Right lobe of liver (tissue), 6 donors: ENCODE measurements at regions not wholly inside any gene's neighbourhood (a gene's known extent, or its start where the extent isn't known, plus 50 kb on each side); places are given as distances from the start of the nearest gene placed in this dataset.

Source experiments
- ATAC-seq, 4 donors: fragments of 200-7000 bp; cut with Tn5 transposase; one replicate each; pipeline ENCODE4 v1.9.1; 2020; ENCODE audit warnings: mild to moderate bottlenecking in 4 of 4, moderate library complexity in 4 of 4
- DNase-seq, 3 donors: peaks; one replicate each; pipeline ENCODE4 v3.0.0-alpha.2; 2020
- H3K27ac ChIP-seq, 3 donors: fragments of 200-600 bp; one replicate each; pipeline ENCODE4 v1.8.0; 2022
- H3K27me3 ChIP-seq, 2 donors: fragments of 200-600 bp; one replicate each; pipeline ENCODE4 v1.8.0; 2022
- H3K36me3 ChIP-seq, 4 donors: fragments of 200-600 bp; sonication (generic) in 1 of 4; one replicate each; pipeline versions ENCODE4 v1.5.1 to v1.8.0; 2017 to 2022; ENCODE audit warnings: control low read depth in 1 of 4
- H3K4me1 ChIP-seq, 4 donors: fragments of 200-600 bp; sonication (generic) in 1 of 4; one replicate each; pipeline versions ENCODE4 v1.5.1 to v1.8.0; 2017 to 2022; ENCODE audit warnings: control low read depth in 1 of 4
- H3K4me3 ChIP-seq, 3 donors: fragments of 200-600 bp; one replicate each; pipeline ENCODE4 v1.8.0; 2022
- H3K9me3 ChIP-seq, 4 donors: fragments of 200-600 bp; sonication (generic) in 1 of 4; one replicate each; pipeline versions ENCODE4 v1.5.1 to v1.8.0; 2017 to 2022; ENCODE audit warnings: control low read depth in 1 of 4
- POLR2A ChIP-seq: fragments of 450-650 bp; IDR thresholded peaks from one replicate; pipeline ENCODE4 v1.6.1; 2017; ENCODE audit warnings: antibody characterized with exemption, mild to moderate bottlenecking
- WGBS: methylation state at CpG from one replicate; pipeline ENCODE4 v1.1.6; 2018; ENCODE audit warnings: low coverage, low lambda C conversion rate; ENCODE audit not compliant: insufficient coverage; ENCODE audit errors: missing lambda C conversion rate; 5-methylcytosine and 5-hydroxymethylcytosine counted together
- intact Hi-C, 2 donors: fragments of 100-400 bp; cut with DNase I; formaldehyde crosslinking; loops; one replicate each; pipeline versions ENCODE4 v1.11.2 to v1.14.1; 2022
- TF ChIP-seq, protein P1 (sequence below), 4 donors: fragments of 200-600 bp in 3 of 4; fragments of 450-650 bp in 1 of 4; IDR thresholded peaks; one replicate each; pipeline versions ENCODE4 v1.5.1 to v1.8.0; 2016 to 2022; ENCODE audit warnings: antibody characterized with exemption in 4 of 4, mild to moderate bottlenecking in 2 of 4
- donor health status: DM: no; HTN: yes; CAD: no.
- donor health status: DM: no; HTN: no; CAD: no.
- donor health status: DM: no; HTN: no; CAD: no.
- donor health status: DM: no; HTN: yes; CAD: no.
- donor health status: DM: no; HTN: yes; CAD: no.

- H3K4me3 ChIP-seq: no peak overlapping the region
- WGBS: 60% methylated on average over 1 of the region's 1 CpG
- H3K9me3 ChIP-seq: no peaks in the 10 kb centered on the region
- H3K4me1 ChIP-seq: no peaks in the 10 kb centered on the region
- ATAC-seq (no peak), DNase-seq (no peak)
- H3K27me3 ChIP-seq: no peaks in the 10 kb centered on the region
- no peak overlapping the region for H3K27ac ChIP-seq
- H3K36me3 ChIP-seq: no peaks in the 10 kb centered on the region
- intact Hi-C loops: no loop called here
- no peak for TF ChIP-seq POLR2A
- TF ChIP-seq, protein P1, sequence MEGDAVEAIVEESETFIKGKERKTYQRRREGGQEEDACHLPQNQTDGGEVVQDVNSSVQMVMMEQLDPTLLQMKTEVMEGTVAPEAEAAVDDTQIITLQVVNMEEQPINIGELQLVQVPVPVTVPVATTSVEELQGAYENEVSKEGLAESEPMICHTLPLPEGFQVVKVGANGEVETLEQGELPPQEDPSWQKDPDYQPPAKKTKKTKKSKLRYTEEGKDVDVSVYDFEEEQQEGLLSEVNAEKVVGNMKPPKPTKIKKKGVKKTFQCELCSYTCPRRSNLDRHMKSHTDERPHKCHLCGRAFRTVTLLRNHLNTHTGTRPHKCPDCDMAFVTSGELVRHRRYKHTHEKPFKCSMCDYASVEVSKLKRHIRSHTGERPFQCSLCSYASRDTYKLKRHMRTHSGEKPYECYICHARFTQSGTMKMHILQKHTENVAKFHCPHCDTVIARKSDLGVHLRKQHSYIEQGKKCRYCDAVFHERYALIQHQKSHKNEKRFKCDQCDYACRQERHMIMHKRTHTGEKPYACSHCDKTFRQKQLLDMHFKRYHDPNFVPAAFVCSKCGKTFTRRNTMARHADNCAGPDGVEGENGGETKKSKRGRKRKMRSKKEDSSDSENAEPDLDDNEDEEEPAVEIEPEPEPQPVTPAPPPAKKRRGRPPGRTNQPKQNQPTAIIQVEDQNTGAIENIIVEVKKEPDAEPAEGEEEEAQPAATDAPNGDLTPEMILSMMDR (IDR thresholded peaks at IDR 0.05): no peak
Observed at GRCh38 chr5:155953335-155953734, 373.6 kb upstream of the SGCD start.

GRCh38 chr5:155954701-155955445 is 372.1 kb upstream of the SGCD start:
- intact Hi-C loops: no loop called here
- H3K9me3 ChIP-seq: no peaks in the 10 kb centered on the region
- no peak overlapping the region for H3K4me3 ChIP-seq
- H3K27ac ChIP-seq: no peak overlapping the region
- TF ChIP-seq, protein P1 (IDR thresholded peaks at IDR 0.05): no peak
- no peak for TF ChIP-seq POLR2A
- DNase-seq (no peak), ATAC-seq (no peak)
- 85% methylated on average over 4 of the region's 6 CpGs for WGBS
- no peaks in the 10 kb centered on the region for H3K36me3 ChIP-seq
- no peaks in the 10 kb centered on the region for H3K4me1 ChIP-seq
- no peaks in the 10 kb centered on the region for H3K27me3 ChIP-seq

GRCh38 chr5:155957884-155958283 is 369.1 kb upstream of the SGCD start:
- intact Hi-C loops: no loop called here
- no peaks in the 10 kb centered on the region for H3K9me3 ChIP-seq
- no peak overlapping the region for H3K27ac ChIP-seq
- ATAC-seq (no peak), DNase-seq (no peak)
- H3K36me3 ChIP-seq: no peaks in the 10 kb centered on the region
- H3K27me3 ChIP-seq: no peaks in the 10 kb centered on the region
- H3K4me3 ChIP-seq: no peak overlapping the region
- H3K4me1 ChIP-seq: no peaks in the 10 kb centered on the region
- WGBS: 83% methylated on average over 3 of the region's 3 CpGs
- TF ChIP-seq, protein P1 (IDR thresholded peaks at IDR 0.05): no peak
- TF ChIP-seq POLR2A: no peak

DNA sequence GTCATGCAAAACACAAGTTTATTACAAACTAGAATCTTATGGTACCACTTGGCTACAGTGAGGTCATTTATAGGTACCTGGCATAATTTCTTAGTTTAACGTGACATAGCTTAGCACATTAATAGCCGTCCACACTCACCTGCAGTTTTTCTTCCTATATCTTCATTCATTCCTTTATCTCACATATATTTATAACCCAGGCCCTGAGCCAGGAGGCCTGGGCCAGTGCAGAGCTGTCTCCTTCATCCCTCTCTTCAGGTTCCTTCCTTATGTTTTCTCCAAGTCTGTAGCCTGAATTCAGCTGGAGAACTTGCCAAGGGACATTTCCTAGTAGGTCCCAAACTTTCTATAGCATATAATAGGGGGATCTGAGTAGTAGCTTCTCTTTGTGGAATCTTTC is 367.9 kb upstream of the SGCD start:
- 68% methylated on average over 2 of the region's 2 CpGs for WGBS
- intact Hi-C loops: no loop called here
- no peak overlapping the region for H3K27ac ChIP-seq
- no peak for ATAC-seq
- no peaks in the 10 kb centered on the region for H3K36me3 ChIP-seq
- no peak for DNase-seq
- no peaks in the 10 kb centered on the region for H3K4me1 ChIP-seq
- no peaks in the 10 kb centered on the region for H3K27me3 ChIP-seq
- TF ChIP-seq, protein P1 (IDR thresholded peaks at IDR 0.05): no peak
- no peak for TF ChIP-seq POLR2A
- H3K9me3 ChIP-seq: no peaks in the 10 kb centered on the region
- no peak overlapping the region for H3K4me3 ChIP-seq
